ENCODE measurements at regions not wholly inside any gene's neighbourhood (a gene's known extent, or its start where the extent isn't known, plus 50 kb on each side); places are given as distances from the start of the nearest gene placed in this dataset.

GRCh38 chr2:139031722-139032121 lies 251.5 kb upstream of the NXPH2 start:
- ChIA-PET POLR2A (no interaction called here), CTCF (no interaction called here)
- no peak for DNase-seq (ENCODE audit: low read depth, low spot score)
- no peak overlapping the region for H3K27ac ChIP-seq (ENCODE audit: low read depth, low read length)
- H3K27me3 ChIP-seq (ENCODE audit: control insufficient read depth, insufficient read depth, low read length) = no peaks in the 10 kb centered on the region
- H3K9me3 ChIP-seq (ENCODE audit: control insufficient read depth, insufficient read depth, low read length) = peaks cover 19% of the 10 kb centered on the region
- TF ChIP-seq CTCF (IDR thresholded peaks at IDR 0.05; ENCODE audit: low read depth, low read length) = no peak
- H3K4me3 ChIP-seq (ENCODE audit: low read depth, low read length) = no peak overlapping the region

- H3K27ac ChIP-seq (ENCODE audit: low read depth, low read length) = no peak overlapping the region
- ChIA-PET POLR2A (no interaction called here), CTCF (no interaction called here)
- DNase-seq (ENCODE audit: low read depth, low spot score) = no peak
- no peak for TF ChIP-seq CTCF (IDR thresholded peaks at IDR 0.05; ENCODE audit: low read depth, low read length)
- H3K27me3 ChIP-seq (ENCODE audit: control insufficient read depth, insufficient read depth, low read length) = no peaks in the 10 kb centered on the region
- H3K9me3 ChIP-seq (ENCODE audit: control insufficient read depth, insufficient read depth, low read length) = peaks cover 14% of the 10 kb centered on the region
- no peak overlapping the region for H3K4me3 ChIP-seq (ENCODE audit: low read depth, low read length)
Measured at GRCh38 chr2:139020287-139020686, 240.1 kb upstream of the NXPH2 start.

- CTCF ChIA-PET = no interaction called here
- no peaks in the 10 kb centered on the region for H3K27me3 ChIP-seq (ENCODE audit: control insufficient read depth, insufficient read depth, low read length)
- POLR2A ChIA-PET = no interaction called here
- no peak for DNase-seq (ENCODE audit: low read depth, low spot score)
- no peak overlapping the region for H3K4me3 ChIP-seq (ENCODE audit: low read depth, low read length)
- no peak for TF ChIP-seq CTCF (IDR thresholded peaks at IDR 0.05; ENCODE audit: low read depth, low read length)
- peaks cover 17% of the 10 kb centered on the region for H3K9me3 ChIP-seq (ENCODE audit: control insufficient read depth, insufficient read depth, low read length)
- no peak overlapping the region for H3K27ac ChIP-seq (ENCODE audit: low read depth, low read length)
Measured at GRCh38 chr2:139018252-139018651, 238.1 kb upstream of the NXPH2 start.

GRCh38 chr2:139007130-139007529 lies 226.9 kb upstream of the NXPH2 start:
- DNase-seq (ENCODE audit: low read depth, low spot score) = no peak
- H3K27ac ChIP-seq (ENCODE audit: low read depth, low read length) = no peak overlapping the region
- no peaks in the 10 kb centered on the region for H3K27me3 ChIP-seq (ENCODE audit: control insufficient read depth, insufficient read depth, low read length)
- TF ChIP-seq CTCF (IDR thresholded peaks at IDR 0.05; ENCODE audit: low read depth, low read length) = no peak
- POLR2A ChIA-PET = no interaction called here
- H3K9me3 ChIP-seq (ENCODE audit: control insufficient read depth, insufficient read depth, low read length) = no peaks in the 10 kb centered on the region; the same call in 1 of the 2 replicates
- CTCF ChIA-PET = no interaction called here
- H3K4me3 ChIP-seq (ENCODE audit: low read depth, low read length) = no peak overlapping the region

- no peaks in the 10 kb centered on the region; the same call in 1 of the 2 replicates for H3K9me3 ChIP-seq (ENCODE audit: control insufficient read depth, insufficient read depth, low read length)
- CTCF ChIA-PET = no interaction called here
- no peak for TF ChIP-seq CTCF (IDR thresholded peaks at IDR 0.05; ENCODE audit: low read depth, low read length)
- POLR2A ChIA-PET = no interaction called here
- H3K27ac ChIP-seq (ENCODE audit: low read depth, low read length) = no peak overlapping the region
- no peak overlapping the region for H3K4me3 ChIP-seq (ENCODE audit: low read depth, low read length)
- no peaks in the 10 kb centered on the region for H3K27me3 ChIP-seq (ENCODE audit: control insufficient read depth, insufficient read depth, low read length)
- DNase-seq (ENCODE audit: low read depth, low spot score) = no peak
Measured at GRCh38 chr2:139000131-139000785, 220.1 kb upstream of the NXPH2 start.
